ENCODE measurements at regions not wholly inside any gene's neighbourhood (a gene's known extent, or its start where the extent isn't known, plus 50 kb on each side); places are given as distances from the start of the nearest gene placed in this dataset.

DNA sequence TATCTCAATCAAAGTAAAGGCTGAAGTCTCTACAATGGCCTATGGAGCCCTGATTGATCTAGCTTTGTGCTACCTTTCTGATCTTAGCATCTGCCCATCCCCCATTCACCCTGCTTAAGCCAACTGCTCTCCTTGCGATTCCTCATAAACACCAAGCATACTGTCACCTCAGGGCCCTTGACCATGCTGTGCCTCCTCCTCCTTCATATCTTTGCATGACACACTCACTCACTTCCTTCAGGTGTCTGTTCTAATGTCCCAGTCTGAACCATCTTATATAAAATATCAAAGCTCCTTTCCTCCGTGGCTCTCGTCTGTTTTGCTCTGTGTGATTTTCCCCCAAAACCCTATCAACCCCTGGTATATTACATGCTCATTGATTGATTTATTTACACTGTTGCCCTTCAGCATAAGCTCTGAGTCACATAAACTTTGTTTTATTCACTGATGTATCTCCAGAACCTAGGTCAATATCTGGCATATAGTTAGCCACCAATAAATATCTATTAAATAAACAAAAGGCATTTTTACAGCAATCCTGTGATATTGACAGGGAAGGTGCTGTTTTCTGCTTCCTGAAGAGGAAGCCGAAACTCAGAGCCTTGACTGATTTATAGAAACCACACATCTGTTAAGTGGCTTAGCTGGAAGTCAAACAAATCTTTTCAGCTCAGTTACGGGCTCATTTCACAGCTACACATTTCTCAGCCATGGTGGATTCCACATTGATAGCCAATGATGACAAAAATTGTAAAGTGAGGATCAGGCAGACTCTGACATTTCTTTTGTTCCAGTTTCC is 103.6 kb downstream of the BOD1 start:
- Histone ChIP-seq H3K4me1 (ENCODE audit: control insufficient read depth in 1 of 2, insufficient read depth in 2 of 2, low read depth in 1 of 2, low read length in 1 of 2) (no peaks in the 10 kb centered on the region; a peak in 1 of 4 replicates), H3K4me3 (ENCODE audit: low read depth in 2 of 2, low read length in 1 of 2) (no peak overlapping the region), H3K9ac (no peak overlapping the region), H3K4me2 (no peak overlapping the region), H3K27me3 (ENCODE audit: insufficient read depth) (no peaks in the 10 kb centered on the region), H3K9me2 (no peaks in the 10 kb centered on the region), H3K27ac (ENCODE audit: low read depth in 2 of 2, low read length in 1 of 2) (no peak overlapping the region), H4K20me1 (ENCODE audit: insufficient read depth) (no peaks in the 10 kb centered on the region), H2AFZ (ENCODE audit: low read depth) (no peak overlapping the region), H3K9me3 (no peaks in the 10 kb centered on the region), H3K36me3 (replicated peaks in 1 of 2; ENCODE audit: control insufficient read depth in 1 of 2, insufficient read depth in 2 of 2, low read length in 1 of 2) (no peaks in the 10 kb centered on the region), H3K79me2 (ENCODE audit: insufficient read depth) (no peaks in the 10 kb centered on the region), H3F3A (replicated peaks; ENCODE audit: insufficient read depth) (no peaks in the 10 kb centered on the region)
- CTCF ChIA-PET: no interaction called here
- 45% methylated on average over 5 of the region's 5 CpGs for WGBS (ENCODE audit: low lambda C conversion rate)
- no peak for DNase-seq
- TF ChIP-seq RAD21 (IDR thresholded peaks at IDR 0.05; ENCODE audit: low read length) (no peak), RCOR1 (IDR thresholded peaks at IDR 0.05; ENCODE audit: low read length) (no peak)
- TF ChIP-seq, protein P1, sequence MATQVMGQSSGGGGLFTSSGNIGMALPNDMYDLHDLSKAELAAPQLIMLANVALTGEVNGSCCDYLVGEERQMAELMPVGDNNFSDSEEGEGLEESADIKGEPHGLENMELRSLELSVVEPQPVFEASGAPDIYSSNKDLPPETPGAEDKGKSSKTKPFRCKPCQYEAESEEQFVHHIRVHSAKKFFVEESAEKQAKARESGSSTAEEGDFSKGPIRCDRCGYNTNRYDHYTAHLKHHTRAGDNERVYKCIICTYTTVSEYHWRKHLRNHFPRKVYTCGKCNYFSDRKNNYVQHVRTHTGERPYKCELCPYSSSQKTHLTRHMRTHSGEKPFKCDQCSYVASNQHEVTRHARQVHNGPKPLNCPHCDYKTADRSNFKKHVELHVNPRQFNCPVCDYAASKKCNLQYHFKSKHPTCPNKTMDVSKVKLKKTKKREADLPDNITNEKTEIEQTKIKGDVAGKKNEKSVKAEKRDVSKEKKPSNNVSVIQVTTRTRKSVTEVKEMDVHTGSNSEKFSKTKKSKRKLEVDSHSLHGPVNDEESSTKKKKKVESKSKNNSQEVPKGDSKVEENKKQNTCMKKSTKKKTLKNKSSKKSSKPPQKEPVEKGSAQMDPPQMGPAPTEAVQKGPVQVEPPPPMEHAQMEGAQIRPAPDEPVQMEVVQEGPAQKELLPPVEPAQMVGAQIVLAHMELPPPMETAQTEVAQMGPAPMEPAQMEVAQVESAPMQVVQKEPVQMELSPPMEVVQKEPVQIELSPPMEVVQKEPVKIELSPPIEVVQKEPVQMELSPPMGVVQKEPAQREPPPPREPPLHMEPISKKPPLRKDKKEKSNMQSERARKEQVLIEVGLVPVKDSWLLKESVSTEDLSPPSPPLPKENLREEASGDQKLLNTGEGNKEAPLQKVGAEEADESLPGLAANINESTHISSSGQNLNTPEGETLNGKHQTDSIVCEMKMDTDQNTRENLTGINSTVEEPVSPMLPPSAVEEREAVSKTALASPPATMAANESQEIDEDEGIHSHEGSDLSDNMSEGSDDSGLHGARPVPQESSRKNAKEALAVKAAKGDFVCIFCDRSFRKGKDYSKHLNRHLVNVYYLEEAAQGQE (IDR thresholded peaks at IDR 0.05; ENCODE audit: low read depth, low read length): no peak
- POLR2A ChIA-PET: no interaction called here

DNA sequence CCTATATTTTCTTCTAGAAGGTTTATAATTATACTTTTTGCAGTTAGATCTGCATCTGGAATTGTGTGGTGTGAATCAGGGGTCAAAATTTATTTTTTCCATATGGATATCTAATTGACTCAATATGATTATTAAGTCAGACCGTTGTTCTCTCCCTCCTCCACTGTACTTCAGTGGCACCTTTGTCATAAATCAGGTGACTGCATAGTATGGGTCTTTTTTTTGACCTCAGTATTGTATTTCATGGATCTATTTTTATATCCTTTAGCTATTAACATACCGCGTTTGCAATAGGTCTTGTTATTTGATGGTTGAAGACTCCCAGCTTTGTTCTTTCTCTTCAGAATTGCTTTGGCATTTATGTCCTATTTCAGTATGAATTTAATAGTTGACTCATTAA is 107.4 kb downstream of the BOD1 start:
- no peaks in the 10 kb centered on the region for H3K9me3 ChIP-seq
- no peaks in the 10 kb centered on the region; a peak in 1 of 4 replicates for H3K4me1 ChIP-seq (ENCODE audit: control insufficient read depth in 1 of 2, insufficient read depth in 2 of 2, low read depth in 1 of 2, low read length in 1 of 2)
- POLR2A ChIA-PET: no interaction called here
- H3F3A ChIP-seq (replicated peaks; ENCODE audit: insufficient read depth): no peaks in the 10 kb centered on the region
- H2AFZ ChIP-seq (ENCODE audit: low read depth): no peak overlapping the region
- no peaks in the 10 kb centered on the region for H3K9me2 ChIP-seq
- no peaks in the 10 kb centered on the region for H4K20me1 ChIP-seq (ENCODE audit: insufficient read depth)
- no peak overlapping the region for H3K9ac ChIP-seq
- no peaks in the 10 kb centered on the region for H3K36me3 ChIP-seq (replicated peaks in 1 of 2; ENCODE audit: control insufficient read depth in 1 of 2, insufficient read depth in 2 of 2, low read length in 1 of 2)
- TF ChIP-seq TEAD4 (IDR thresholded peaks at IDR 0.05; ENCODE audit: borderline replicate concordance, insufficient read depth): no peak
- no peak for TF ChIP-seq TAF1 (IDR thresholded peaks at IDR 0.05; ENCODE audit: borderline replicate concordance, low read depth, low read length)
- TF ChIP-seq TCF12 (IDR thresholded peaks at IDR 0.05): no peak
- no peak for TF ChIP-seq POLR2AphosphoS5 (IDR thresholded peaks at IDR 0.05; ENCODE audit: low read depth, low read length)
- TF ChIP-seq RXRA (IDR thresholded peaks at IDR 0.05; ENCODE audit: borderline replicate concordance, low read depth): no peak
- no peak for TF ChIP-seq FOSL2 (IDR thresholded peaks at IDR 0.05; ENCODE audit: borderline replicate concordance, low read depth)
- TF ChIP-seq, protein P2, sequence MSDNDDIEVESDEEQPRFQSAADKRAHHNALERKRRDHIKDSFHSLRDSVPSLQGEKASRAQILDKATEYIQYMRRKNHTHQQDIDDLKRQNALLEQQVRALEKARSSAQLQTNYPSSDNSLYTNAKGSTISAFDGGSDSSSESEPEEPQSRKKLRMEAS (IDR thresholded peaks at IDR 0.05; ENCODE audit: low read depth): no peak
- TF ChIP-seq NFIC (IDR thresholded peaks at IDR 0.05; ENCODE audit: borderline replicate concordance): no peak
- H3K4me2 ChIP-seq: no peak overlapping the region
- H3K27me3 ChIP-seq (ENCODE audit: insufficient read depth): no peaks in the 10 kb centered on the region
- H3K27ac ChIP-seq (ENCODE audit: low read depth in 2 of 2, low read length in 1 of 2): no peak overlapping the region
- no peaks in the 10 kb centered on the region for H3K79me2 ChIP-seq (ENCODE audit: insufficient read depth)
- H3K4me3 ChIP-seq (ENCODE audit: low read depth in 2 of 2, low read length in 1 of 2): no peak overlapping the region
- CTCF ChIA-PET: no interaction called here
- DNase-seq: no peak
- 44% methylated on average over 3 of the region's 3 CpGs for WGBS (ENCODE audit: low lambda C conversion rate)
